ENCODE measurements at regions not wholly inside any gene's neighbourhood (a gene's known extent, or its start where the extent isn't known, plus 50 kb on each side); places are given as distances from the start of the nearest gene placed in this dataset.

- Histone ChIP-seq H3K36me3 (ENCODE audit: insufficient read depth, low read length) (no peaks in the 10 kb centered on the region), H3K4me1 (ENCODE audit: insufficient read depth, low read length, poor library complexity, severe bottlenecking) (no peaks in the 10 kb centered on the region), H3K9me3 (ENCODE audit: low read length) (no peaks in the 10 kb centered on the region), H3K4me2 (ENCODE audit: low read length) (no peak overlapping the region), H2AFZ (ENCODE audit: low read length) (no peak overlapping the region), H3K9me2 (ENCODE audit: insufficient read depth, low read length) (no peaks in the 10 kb centered on the region), H3K79me2 (ENCODE audit: insufficient read depth, low read depth, low read length) (no peaks in the 10 kb centered on the region), H3K27ac (ENCODE audit: low read depth, low read length, poor library complexity, severe bottlenecking) (no peak overlapping the region), H4K20me1 (ENCODE audit: insufficient read depth, low read length) (no peaks in the 10 kb centered on the region), H3K4me3 (ENCODE audit: low read depth, low read length, poor library complexity, severe bottlenecking) (no peak overlapping the region)
- POLR2A ChIA-PET = interaction anchor here (0.9 kb wide), 1 partner anchor 10 kb away, joined by 3 read pairs; no protein-coding TSS in a partner anchor
- CTCF ChIA-PET (ENCODE audit: unreplicated experiment) = no interaction called here
- DNase-seq (ENCODE audit: low spot score) = no peak
- BruUV-seq (replicated peaks) = no TSS peak
- TF ChIP-seq EZH2phosphoT487 (IDR thresholded peaks at IDR 0.05; ENCODE audit: borderline replicate concordance, low read depth, low read length) (no peak), CTCF (conservative IDR thresholded peaks at IDR 0.05; ENCODE audit: low read length) (no peak)
- intact Hi-C loops (cut with micrococcal nuclease; ENCODE audit: unreplicated experiment) = no loop called here
Observed at GRCh38 chr11:26247340-26247739, 84.6 kb upstream of the ANO3 start.

DNA sequence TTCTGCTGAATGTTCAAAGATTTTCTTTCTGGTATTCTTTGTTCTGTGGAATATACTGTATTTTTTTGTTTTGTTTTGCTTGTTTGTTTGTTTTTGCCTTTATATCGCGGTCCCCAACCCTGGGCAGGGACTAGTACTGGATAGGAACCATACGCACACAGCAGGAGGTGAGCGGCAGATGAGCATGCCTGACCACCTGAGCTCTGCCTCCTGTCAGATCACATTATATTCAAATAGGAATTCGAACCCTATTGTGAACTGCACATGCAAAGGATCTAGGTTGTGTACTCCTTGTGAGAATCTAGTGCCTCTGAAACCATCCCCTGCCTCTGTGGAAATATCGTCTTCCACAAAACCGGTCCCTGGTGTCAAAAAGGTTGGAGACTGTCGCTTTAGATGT lies 83.3 kb upstream of the ANO3 start:
- H3K4me1 ChIP-seq (ENCODE audit: insufficient read depth, low read length, poor library complexity, severe bottlenecking) = no peaks in the 10 kb centered on the region

More for the DNA sequence above, 83.3 kb upstream of the ANO3 start:
- H3K9me3 ChIP-seq (ENCODE audit: low read length) = no peaks in the 10 kb centered on the region
- H3K9me2 ChIP-seq (ENCODE audit: insufficient read depth, low read length) = no peaks in the 10 kb centered on the region
- no TSS peak for BruUV-seq (replicated peaks)
- H2AFZ ChIP-seq (ENCODE audit: low read length) = no peak overlapping the region
- no peak overlapping the region for H3K4me3 ChIP-seq (ENCODE audit: low read depth, low read length, poor library complexity, severe bottlenecking)
- H3K4me2 ChIP-seq (ENCODE audit: low read length) = no peak overlapping the region
- H3K27ac ChIP-seq (ENCODE audit: low read depth, low read length, poor library complexity, severe bottlenecking) = no peak overlapping the region
- no peaks in the 10 kb centered on the region for H3K79me2 ChIP-seq (ENCODE audit: insufficient read depth, low read depth, low read length)
- no peaks in the 10 kb centered on the region for H4K20me1 ChIP-seq (ENCODE audit: insufficient read depth, low read length)
- ChIA-PET POLR2A (interaction anchor here (0.9 to 1.1 kb wide), 2 partner anchors 15 to 16 kb away, joined by 3 to 4 read pairs; no protein-coding TSS in a partner anchor), CTCF (ENCODE audit: unreplicated experiment) (no interaction called here)
- no peaks in the 10 kb centered on the region for H3K36me3 ChIP-seq (ENCODE audit: insufficient read depth, low read length)
- DNase-seq (ENCODE audit: low spot score) = no peak
- intact Hi-C loops (cut with micrococcal nuclease; ENCODE audit: unreplicated experiment) = no loop called here
- TF ChIP-seq CTCF (conservative IDR thresholded peaks at IDR 0.05; ENCODE audit: low read length) = no peak
- TF ChIP-seq EZH2phosphoT487 (IDR thresholded peaks at IDR 0.05; ENCODE audit: borderline replicate concordance, low read depth, low read length) = no peak
